Lung microvascular endothelial cell (primary cell): ENCODE measurements at regions not wholly inside any gene's neighbourhood (a gene's known extent, or its start where the extent isn't known, plus 50 kb on each side); places are given as distances from the start of the nearest gene placed in this dataset.

Experiments
- DNase-seq, 2 donors: peaks; one replicate each; pipeline versions ENCODE4 v3.0.0 to v3.0.0-alpha.2; 2010; ENCODE audit warnings: low read depth in 2 of 2

- no peak for DNase-seq
Measured at GRCh38 chr2:76268902-76269620, 558.3 kb upstream of the GCFC2 start.

GRCh38 chr2:76268484-76268883, 557.8 kb upstream of the GCFC2 start:
- DNase-seq, result no peak

- DNase-seq, result no peak
Measured at GRCh38 chr2:76257802-76258201, 547.1 kb upstream of the GCFC2 start.

- DNase-seq, result no peak
Measured at GRCh38 chr2:76256458-76257088, 545.9 kb upstream of the GCFC2 start.

GRCh38 chr2:76252704-76253103, 542.0 kb upstream of the GCFC2 start:
- no peak for DNase-seq

- DNase-seq, result no peak
Measured at GRCh38 chr2:76251342-76251741, 540.6 kb upstream of the GCFC2 start.

- DNase-seq, result no peak
Measured at GRCh38 chr2:76247006-76247405, 536.3 kb upstream of the GCFC2 start.

- DNase-seq, result no peak
Measured at GRCh38 chr2:76211991-76212985, 501.6 kb upstream of the GCFC2 start.

GRCh38 chr2:76210551-76210950, 499.8 kb upstream of the GCFC2 start:
- DNase-seq, result no peak

GRCh38 chr2:76204048-76204447, 493.3 kb upstream of the GCFC2 start:
- DNase-seq, result no peak

GRCh38 chr2:76202866-76203265, 492.2 kb upstream of the GCFC2 start:
- DNase-seq, result no peak

GRCh38 chr2:76197842-76198448, 487.2 kb upstream of the GCFC2 start:
- DNase-seq, result peak; percentile 65 to 67

GRCh38 chr2:76197428-76197827, 486.7 kb upstream of the GCFC2 start:
- DNase-seq, result no peak

- no peak for DNase-seq
Measured at GRCh38 chr2:76194031-76194775, 483.5 kb upstream of the GCFC2 start.

GRCh38 chr2:76193089-76193488, 482.4 kb upstream of the GCFC2 start:
- no peak for DNase-seq

- DNase-seq, result no peak
Measured at GRCh38 chr2:76188334-76189008, 477.8 kb upstream of the GCFC2 start.

- no peak for DNase-seq
Measured at GRCh38 chr2:76187415-76187814, 476.7 kb upstream of the GCFC2 start.

- no peak for DNase-seq
Measured at GRCh38 chr2:76180676-76181075, 470.0 kb upstream of the GCFC2 start.

GRCh38 chr2:76178610-76179009, 467.9 kb upstream of the GCFC2 start:
- no peak for DNase-seq

- no peak for DNase-seq
Measured at GRCh38 chr2:76175295-76175694, 464.6 kb upstream of the GCFC2 start.
